GM13977 (cell line): ENCODE measurements at regions not wholly inside any gene's neighbourhood (a gene's known extent, or its start where the extent isn't known, plus 50 kb on each side); places are given as distances from the start of the nearest gene placed in this dataset.
"Not testable (repeated sequence)": the region's sequence is repeated elsewhere in the genome, so short reads cannot be mapped to it uniquely, and the experiment has no call there.

Experiments
- DNase-seq: peaks from one replicate; pipeline ENCODE4 v3.0.0; 2012; ENCODE audit warnings: low spot score
- CTCF ChIP-seq: IDR thresholded peaks from 2 replicates; pipeline ENCODE4 v1.5.1; 2012; ENCODE audit warnings: mild to moderate bottlenecking, control low read depth; ENCODE audit not compliant: insufficient read depth; ENCODE audit errors: extremely low read depth, missing control alignments
- in situ Hi-C: fragments of 300-500 bp; cut with MboI; formaldehyde crosslinking; loops from one replicate; pipeline ENCODE4 v1.12.0; 2022; ENCODE audit warnings: low sequenced_read_pairs, low pct_unique_long_range_greater_than_20kb, mixed read lengths, inconsistent platforms; ENCODE audit not compliant: unreplicated experiment

DNA sequence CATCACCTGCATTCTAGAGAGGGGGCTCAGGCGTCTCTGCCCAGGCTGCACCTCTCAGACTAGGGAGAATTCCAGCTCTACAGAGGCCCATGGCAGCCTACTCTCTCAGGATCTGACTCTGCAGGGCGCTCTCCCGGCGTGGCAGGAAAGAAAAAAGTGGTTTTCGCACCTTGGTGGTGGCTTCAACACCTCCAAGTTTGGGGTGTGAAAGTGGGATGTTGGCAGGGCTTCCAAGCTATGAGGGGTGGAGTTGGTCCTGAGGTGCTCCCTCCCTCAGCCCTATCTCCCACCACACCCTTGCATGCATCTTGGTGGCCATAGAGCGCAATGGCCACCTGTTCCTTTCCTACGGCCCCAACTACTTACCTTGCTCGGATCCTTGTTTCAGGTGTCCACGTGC, 166.5 kb downstream of the VSIG4 start:
- in situ Hi-C loops = no loop called here
- no peak for TF ChIP-seq CTCF
- no peak for DNase-seq

GRCh38 chrX:65871671-65872311, 168.1 kb downstream of the VSIG4 start:
- peak; percentile 19 for TF ChIP-seq CTCF
- in situ Hi-C loops = no loop called here
- DNase-seq = peak; percentile 24

DNA sequence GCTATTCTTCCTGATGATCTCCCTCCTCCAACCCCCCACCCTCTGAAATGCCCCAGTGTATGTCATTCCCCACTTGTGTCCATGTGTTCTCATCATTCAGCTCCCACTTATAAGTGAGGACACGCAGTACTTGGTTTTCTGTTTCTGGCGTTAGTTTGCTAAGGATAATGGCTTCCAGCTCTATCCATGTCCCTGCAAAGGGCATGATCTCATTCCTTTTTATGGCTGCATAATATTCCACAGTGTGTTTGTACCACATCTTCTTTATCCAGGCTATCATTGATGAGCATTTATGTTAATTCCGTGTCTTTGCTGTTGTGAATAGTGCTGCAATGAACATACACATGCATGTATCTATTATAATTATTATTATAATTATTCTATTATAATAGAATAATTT, 169.3 kb downstream of the VSIG4 start:
- DNase-seq, in situ Hi-C loops: not testable (repeated sequence)

GRCh38 chrX:65866773-65867172, 173.1 kb downstream of the VSIG4 start:
- in situ Hi-C loops = no loop called here
- TF ChIP-seq CTCF = no peak
- no peak for DNase-seq

DNA sequence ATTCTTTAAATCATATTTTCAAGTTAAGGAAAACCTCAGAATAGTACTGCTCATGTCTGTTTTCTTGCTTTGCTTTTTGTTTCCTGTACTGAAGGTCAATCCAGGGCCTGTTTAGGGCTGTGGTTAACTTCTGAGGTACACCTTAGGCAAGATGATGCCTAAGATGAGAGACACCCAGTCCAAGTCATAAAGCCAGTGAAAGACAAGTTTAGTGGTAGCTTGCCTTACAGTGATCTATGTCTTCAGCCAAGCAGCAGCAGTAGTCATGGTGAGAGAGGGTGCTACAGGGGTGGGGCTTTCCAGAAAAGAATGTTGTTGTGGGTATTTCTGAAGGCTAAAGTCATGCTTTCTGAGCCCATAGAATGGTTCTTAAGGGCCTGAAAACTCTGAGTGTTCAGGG, 173.7 kb downstream of the VSIG4 start:
- TF ChIP-seq CTCF = no peak
- in situ Hi-C loops = no loop called here
- DNase-seq = peak; percentile 30

DNA sequence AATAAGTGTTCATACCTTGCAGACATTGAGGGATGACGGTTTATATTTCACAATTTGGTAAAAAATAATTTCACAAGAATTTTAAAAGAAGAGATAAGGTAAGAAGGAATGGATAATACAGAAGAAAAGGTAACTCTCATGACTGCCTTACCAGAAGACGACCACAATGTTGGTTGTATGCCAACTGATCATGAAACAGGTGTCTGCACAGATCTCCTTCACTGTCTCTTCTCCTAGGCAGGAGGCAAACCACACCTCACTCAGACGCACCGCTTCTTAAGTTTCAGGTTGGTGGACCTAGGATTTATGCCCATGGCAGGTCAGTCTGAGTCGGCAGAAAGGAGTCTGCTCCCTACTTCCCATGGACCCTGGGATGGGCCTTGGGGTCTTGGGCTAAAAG, 177.2 kb downstream of the VSIG4 start:
- DNase-seq = no peak
- in situ Hi-C loops = no loop called here
- TF ChIP-seq CTCF = no peak

DNA sequence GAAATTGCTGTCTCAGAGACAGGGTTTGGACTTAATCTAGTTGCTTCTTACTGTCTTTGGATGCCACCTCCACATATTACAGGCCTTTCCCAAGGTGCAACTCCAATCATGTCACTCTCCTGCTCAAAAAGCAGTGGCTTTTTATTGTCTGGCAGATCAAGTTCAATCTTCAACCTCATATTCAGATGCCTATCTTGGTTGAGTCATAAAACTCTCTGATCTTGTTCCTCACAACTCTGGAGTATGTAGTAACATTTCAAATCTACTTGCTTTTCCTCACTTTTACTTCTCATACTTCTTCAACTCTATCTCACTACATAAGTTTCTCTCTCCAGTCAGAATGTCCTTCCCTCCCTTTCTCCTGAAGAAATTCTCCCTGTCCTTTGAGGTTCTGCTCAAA, 180.6 kb downstream of the VSIG4 start:
- DNase-seq = no peak
- no peak for TF ChIP-seq CTCF
- in situ Hi-C loops = no loop called here

- in situ Hi-C loops, DNase-seq: not testable (repeated sequence)
These were observed 185.4 kb downstream of the VSIG4 start for GRCh38 chrX:65854437-65854836.

DNA sequence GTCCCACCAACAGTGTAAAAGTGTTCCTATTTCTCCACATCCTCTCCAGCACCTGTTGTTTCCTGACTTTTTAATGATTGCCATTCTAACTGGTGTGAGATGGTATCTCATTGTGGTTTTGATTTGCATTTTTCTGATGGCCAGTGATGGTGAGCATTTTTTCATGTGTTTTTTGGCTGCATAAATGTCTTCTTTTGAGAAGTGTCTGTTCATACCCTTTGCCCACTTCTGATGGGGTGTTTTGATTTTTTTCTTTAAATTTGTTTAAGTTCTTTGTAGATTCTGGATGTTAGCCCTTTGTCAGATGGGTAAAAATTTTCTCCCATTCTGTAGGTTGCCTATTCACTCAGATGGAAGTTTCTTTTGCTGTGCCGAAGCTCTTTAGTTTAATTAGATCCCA, 183.9 kb downstream of the MSN start:
- in situ Hi-C loops, DNase-seq: not testable (repeated sequence)

DNA sequence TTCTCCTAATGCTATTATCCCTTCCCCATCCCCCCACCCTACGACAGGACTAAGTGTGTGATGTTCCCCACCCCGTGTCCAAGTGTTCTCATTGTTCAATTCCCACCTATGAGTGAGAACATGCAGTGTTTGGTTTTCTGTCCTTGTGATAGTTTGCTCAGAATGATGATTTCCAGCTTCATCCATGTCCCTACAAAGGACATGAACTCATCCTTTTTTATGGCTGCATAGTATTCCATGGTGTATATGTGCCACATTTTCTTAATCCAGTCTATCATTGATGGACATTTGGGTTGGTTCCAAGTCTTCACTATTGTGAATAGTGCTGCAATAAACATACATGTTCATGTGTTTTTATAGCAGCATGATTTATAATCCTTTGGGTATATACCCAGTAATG, 183.4 kb downstream of the MSN start:
- DNase-seq, in situ Hi-C loops: not testable (repeated sequence)
